HT1080 (cell line): ENCODE measurements at regions not wholly inside any gene's neighbourhood (a gene's known extent, or its start where the extent isn't known, plus 50 kb on each side); places are given as distances from the start of the nearest gene placed in this dataset.
"Not testable (repeated sequence)": the region's sequence is repeated elsewhere in the genome, so short reads cannot be mapped to it uniquely, and the experiment has no call there.

ENCODE experiments used
- DNase-seq: peaks from one replicate; pipeline ENCODE4 v3.0.0-alpha.2; 2015; ENCODE audit warnings: low read depth

DNA sequence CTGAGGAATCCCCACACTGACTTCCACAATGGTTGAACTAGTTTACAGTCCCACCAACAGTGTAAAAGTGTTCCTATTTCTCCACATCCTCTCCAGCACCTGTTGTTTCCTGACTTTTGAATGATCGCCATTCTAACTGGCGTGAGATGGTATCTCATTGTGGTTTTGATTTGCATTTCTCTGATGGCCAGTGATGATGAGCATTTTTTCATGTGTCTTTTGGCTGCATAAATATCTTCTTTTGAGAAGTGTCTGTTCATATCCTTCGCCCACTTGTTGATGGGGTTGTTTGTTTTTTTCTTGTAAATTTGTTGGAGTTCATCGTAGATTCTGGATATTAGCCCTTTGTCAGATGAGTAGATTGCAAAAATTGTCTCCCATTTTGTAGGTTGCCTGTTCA, 583.1 kb upstream of the RGMB start:
- not testable (repeated sequence) for DNase-seq

DNA sequence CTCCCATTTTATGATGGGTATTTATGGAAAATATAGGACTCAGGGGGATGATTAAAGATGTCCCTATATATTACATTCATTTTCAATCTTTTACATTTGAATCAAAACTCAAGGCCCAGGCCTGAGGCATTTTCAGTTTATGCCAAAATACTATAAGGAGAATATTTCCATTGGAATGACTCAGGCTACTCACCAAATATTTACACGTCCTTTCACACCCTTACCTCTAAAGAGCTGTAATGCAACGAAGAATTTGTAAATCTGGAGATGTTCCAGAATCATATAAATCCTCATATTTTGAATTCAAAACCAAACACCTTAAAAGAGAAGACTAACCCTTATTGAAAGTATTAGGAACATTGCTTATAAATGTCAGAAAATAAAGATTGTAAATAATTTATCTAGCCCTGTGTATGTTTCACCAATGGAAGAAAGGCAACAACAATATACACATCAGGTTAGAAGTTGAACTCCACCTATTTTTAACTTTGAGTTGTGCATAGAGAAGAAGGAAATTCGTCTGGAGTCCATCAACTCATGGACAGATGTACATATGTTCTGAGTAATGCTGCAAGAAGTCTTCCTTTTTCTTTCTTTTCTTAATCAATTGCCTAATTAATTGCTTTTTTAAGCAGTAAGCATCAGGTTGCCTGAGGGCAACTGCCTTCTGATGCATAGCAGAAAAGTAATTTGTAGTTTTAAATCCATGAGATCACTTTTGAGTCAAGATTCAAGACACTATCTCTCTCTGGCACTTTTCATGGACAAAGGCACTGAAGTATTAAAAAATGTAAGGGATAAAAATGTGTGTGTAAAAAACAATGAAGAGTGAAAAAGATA, 579.3 kb upstream of the RGMB start:
- DNase-seq, result no peak

DNA sequence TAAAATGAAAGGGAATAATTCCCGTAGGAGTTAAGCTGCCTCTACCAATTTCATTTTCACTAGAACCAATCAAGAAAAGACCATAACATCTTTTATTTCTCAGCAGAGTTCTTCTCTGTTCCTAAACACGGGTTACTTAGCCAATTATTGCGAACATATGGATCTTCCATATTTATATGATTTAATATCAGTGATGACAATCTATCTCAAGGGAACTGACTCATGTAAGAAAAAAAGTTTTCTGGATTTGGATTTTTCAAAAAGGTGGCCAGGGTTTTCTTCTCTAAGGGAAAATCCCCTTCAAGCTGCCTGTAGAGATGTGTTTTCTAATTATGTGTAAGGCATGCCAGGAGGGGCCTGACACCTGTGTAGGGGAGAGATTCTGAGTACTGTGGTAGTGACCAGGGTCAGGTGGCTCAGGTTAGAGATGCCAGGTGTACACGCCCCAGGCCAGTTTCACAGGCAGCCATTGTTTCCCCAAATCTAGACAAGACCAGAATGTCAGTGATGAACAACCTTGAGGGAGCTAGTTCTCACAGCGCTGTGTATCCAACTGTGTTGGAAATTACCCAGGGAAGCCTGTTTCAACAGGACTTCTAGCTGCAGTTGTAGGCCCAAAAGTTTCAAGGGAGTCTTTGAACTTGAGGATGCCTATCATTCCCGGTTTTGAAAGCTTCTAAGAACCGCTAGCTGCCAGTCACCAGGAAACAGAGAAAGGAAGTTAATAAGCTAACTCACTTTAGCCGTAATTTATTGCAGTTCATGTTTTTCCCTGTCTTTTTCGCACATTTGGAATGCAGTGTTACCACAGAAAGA, 572.5 kb upstream of the RGMB start:
- DNase-seq, result no peak

- no peak for DNase-seq
These were observed 568.7 kb upstream of the RGMB start for GRCh38 chr5:98204798-98205197.

GRCh38 chr5:98205691-98206461, 567.6 kb upstream of the RGMB start:
- DNase-seq, result peak; percentile 7

GRCh38 chr5:98206566-98206965, 566.9 kb upstream of the RGMB start:
- no peak for DNase-seq

- DNase-seq, result no peak
These were observed 564.0 kb upstream of the RGMB start for GRCh38 chr5:98209418-98209817.

GRCh38 chr5:98214240-98215051, 559.0 kb upstream of the RGMB start:
- DNase-seq, result peak; percentile 80

DNA sequence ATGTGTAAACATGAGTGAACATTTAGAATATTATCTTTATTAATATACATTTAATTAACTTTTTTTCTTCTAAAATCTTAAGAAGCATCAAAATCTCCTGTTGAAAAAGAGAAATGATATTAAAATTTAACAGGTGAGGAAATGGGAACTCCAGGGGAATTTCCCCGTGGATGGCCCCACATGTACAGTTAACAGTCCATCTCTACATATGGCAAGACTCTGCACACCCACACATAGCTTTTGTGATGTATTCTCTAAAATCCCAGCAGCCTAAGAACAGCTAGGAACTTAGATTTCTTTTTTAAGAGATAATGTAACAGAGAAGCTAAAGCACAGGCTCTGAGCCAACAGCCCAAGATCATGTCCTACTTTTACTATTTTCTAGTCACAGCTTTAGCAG, 556.3 kb upstream of the RGMB start:
- no peak for DNase-seq

DNA sequence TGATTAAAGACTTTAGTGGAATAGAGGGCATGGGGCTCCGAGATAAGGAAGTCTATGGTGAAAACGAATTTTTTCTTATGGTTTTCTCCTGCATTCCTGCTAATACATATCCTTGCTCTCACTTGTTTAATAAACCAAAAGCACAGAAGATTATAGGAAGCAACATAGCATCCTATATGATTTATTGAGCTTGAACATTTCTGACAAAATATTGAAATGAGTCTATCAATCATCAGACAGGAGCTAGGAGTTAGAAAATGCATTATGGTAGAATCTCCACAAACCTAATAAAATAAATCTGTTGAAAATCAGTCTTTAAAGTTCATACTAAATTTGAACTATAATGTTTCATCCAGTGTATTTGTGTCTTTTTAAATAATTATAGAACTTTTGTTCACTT, 554.6 kb upstream of the RGMB start:
- no peak for DNase-seq

- no peak for DNase-seq
These were observed 546.0 kb upstream of the RGMB start for GRCh38 chr5:98227489-98227888.

GRCh38 chr5:98231089-98231488, 542.4 kb upstream of the RGMB start:
- no peak for DNase-seq

GRCh38 chr5:98237794-98238193, 535.7 kb upstream of the RGMB start:
- DNase-seq, result not testable (repeated sequence)

- DNase-seq, result no peak
These were observed 529.5 kb upstream of the RGMB start for GRCh38 chr5:98243972-98244371.

DNA sequence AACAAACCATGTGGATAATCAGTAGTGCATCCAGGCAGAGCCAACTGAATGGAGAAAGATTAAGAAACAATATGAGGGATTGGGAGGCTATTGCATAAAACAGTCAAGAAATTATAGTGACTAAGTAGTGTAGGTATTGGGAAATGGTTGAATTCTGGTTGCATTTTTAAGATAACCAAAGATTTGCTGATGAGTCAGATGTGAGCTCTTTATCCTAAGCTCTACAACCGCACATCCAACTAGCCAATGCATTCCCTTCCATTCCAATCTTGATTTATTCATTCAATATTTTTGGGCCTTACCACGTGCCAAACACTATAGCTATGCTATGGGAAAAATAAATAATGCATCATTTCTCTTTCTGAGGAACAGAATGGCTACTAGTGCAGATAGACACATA, 524.5 kb upstream of the RGMB start:
- DNase-seq, result peak; percentile 78

GRCh38 chr5:98258939-98259338, 514.5 kb upstream of the RGMB start:
- no peak for DNase-seq

- no peak for DNase-seq
These were observed 513.9 kb upstream of the RGMB start for GRCh38 chr5:98259595-98259994.

DNA sequence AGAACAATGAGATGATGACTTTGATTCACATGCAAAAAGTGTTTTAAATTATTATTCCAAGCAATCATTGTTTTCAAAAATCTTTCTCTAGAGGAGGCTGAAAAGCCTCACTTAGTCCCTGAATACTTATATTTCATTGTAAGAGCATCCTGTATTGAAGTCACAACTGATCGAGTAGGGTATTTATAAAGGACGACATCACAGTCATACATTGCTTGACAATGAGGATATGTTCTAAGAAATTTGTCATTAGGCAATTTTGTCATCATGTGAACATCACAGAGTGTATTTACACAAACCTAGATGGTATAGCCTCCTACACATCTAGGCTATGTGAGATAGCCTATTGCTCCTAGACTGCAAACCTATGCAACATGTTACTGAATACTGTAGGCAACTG, 510.4 kb upstream of the RGMB start:
- DNase-seq, result no peak

- no peak for DNase-seq
These were observed 505.2 kb upstream of the RGMB start for GRCh38 chr5:98268162-98268860.

GRCh38 chr5:98275980-98276379, 497.5 kb upstream of the RGMB start:
- no peak for DNase-seq
